ENCODE measurements at regions not wholly inside any gene's neighbourhood (a gene's known extent, or its start where the extent isn't known, plus 50 kb on each side); places are given as distances from the start of the nearest gene placed in this dataset.
A peak's percentile ranks its signal among the peaks of the same experiment; 100 is the strongest.

DNA sequence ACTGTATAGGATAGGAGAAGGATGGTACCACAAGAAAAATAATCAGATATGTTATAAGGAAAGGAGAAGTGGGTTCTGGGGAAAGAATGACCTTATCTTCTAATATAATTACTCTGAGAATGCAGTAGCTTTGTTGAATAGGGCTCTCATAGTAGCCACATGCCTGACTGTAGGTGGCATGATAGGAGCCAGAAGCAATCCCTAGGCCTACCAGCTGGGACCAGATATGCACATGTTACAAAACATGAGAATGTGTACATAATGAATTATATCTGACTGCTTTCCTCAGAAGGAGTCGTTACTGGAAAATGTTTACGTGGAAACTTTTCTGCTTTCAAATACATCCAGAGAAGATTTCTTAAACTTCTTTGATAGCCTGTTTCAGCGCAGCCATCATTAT lies 53.2 kb upstream of the FAM3C start:
- peaks cover 9% of the 10 kb centered on the region for H3F3A ChIP-seq (replicated peaks; ENCODE audit: insufficient read depth)
- H3K4me1 ChIP-seq (ENCODE audit: control insufficient read depth in 1 of 2, insufficient read depth in 2 of 2, low read depth in 1 of 2, low read length in 1 of 2): peaks cover 3 to 15% of the 10 kb centered on the region in 2 experiments; a peak in 1 of 4 replicates
- WGBS (ENCODE audit: low lambda C conversion rate): 77% methylated on average over 3 of the region's 3 CpGs
- H3K27me3 ChIP-seq (ENCODE audit: insufficient read depth): no peaks in the 10 kb centered on the region
- POLR2A ChIA-PET: no interaction called here
- no peak overlapping the region for H3K4me2 ChIP-seq
- H3K27ac ChIP-seq (ENCODE audit: low read depth in 2 of 2, low read length in 1 of 2): no peak overlapping the region; a peak in 1 of 4 replicates
- no peaks in the 10 kb centered on the region for H3K9me2 ChIP-seq
- no peak overlapping the region for H3K9ac ChIP-seq
- TF ChIP-seq POLR2AphosphoS5 (IDR thresholded peaks at IDR 0.05; ENCODE audit: low read depth, low read length) (no peak), RAD21 (IDR thresholded peaks at IDR 0.05; ENCODE audit: low read length) (peak; percentile 30; the same call in 1 of the 2 replicates), EZH2phosphoT487 (IDR thresholded peaks at IDR 0.05; ENCODE audit: borderline replicate concordance, low read depth) (no peak), SMC3 (IDR thresholded peaks at IDR 0.05; ENCODE audit: low read depth, low read length) (no peak), RXRA (IDR thresholded peaks at IDR 0.05; ENCODE audit: borderline replicate concordance, low read depth) (no peak), GATA2 (CRISPR knock-in tag; IDR thresholded peaks at IDR 0.05) (peak; percentile 23; the same call in 1 of the 2 replicates), RCOR1 (IDR thresholded peaks at IDR 0.05; ENCODE audit: low read length) (peak; percentile 6; the same call in 1 of the 2 replicates), MEF2A (IDR thresholded peaks at IDR 0.05; ENCODE audit: borderline replicate concordance, low read depth) (no peak), CHD2 (IDR thresholded peaks at IDR 0.05; ENCODE audit: low read length, partially characterized antibody) (no peak), NFIC (IDR thresholded peaks at IDR 0.05; ENCODE audit: borderline replicate concordance) (no peak), MXI1 (IDR thresholded peaks at IDR 0.05; ENCODE audit: low read depth, low read length) (no peak), JUND (IDR thresholded peaks at IDR 0.05) (no peak)
- TF ChIP-seq, protein P1, sequence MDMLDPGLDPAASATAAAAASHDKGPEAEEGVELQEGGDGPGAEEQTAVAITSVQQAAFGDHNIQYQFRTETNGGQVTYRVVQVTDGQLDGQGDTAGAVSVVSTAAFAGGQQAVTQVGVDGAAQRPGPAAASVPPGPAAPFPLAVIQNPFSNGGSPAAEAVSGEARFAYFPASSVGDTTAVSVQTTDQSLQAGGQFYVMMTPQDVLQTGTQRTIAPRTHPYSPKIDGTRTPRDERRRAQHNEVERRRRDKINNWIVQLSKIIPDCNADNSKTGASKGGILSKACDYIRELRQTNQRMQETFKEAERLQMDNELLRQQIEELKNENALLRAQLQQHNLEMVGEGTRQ (IDR thresholded peaks at IDR 0.05; ENCODE audit: borderline replicate concordance, low read depth, low read length): no peak
- TF ChIP-seq, protein P2, sequence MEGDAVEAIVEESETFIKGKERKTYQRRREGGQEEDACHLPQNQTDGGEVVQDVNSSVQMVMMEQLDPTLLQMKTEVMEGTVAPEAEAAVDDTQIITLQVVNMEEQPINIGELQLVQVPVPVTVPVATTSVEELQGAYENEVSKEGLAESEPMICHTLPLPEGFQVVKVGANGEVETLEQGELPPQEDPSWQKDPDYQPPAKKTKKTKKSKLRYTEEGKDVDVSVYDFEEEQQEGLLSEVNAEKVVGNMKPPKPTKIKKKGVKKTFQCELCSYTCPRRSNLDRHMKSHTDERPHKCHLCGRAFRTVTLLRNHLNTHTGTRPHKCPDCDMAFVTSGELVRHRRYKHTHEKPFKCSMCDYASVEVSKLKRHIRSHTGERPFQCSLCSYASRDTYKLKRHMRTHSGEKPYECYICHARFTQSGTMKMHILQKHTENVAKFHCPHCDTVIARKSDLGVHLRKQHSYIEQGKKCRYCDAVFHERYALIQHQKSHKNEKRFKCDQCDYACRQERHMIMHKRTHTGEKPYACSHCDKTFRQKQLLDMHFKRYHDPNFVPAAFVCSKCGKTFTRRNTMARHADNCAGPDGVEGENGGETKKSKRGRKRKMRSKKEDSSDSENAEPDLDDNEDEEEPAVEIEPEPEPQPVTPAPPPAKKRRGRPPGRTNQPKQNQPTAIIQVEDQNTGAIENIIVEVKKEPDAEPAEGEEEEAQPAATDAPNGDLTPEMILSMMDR (IDR thresholded peaks at IDR 0.05): peak; percentile 42
- TF ChIP-seq, protein P3, sequence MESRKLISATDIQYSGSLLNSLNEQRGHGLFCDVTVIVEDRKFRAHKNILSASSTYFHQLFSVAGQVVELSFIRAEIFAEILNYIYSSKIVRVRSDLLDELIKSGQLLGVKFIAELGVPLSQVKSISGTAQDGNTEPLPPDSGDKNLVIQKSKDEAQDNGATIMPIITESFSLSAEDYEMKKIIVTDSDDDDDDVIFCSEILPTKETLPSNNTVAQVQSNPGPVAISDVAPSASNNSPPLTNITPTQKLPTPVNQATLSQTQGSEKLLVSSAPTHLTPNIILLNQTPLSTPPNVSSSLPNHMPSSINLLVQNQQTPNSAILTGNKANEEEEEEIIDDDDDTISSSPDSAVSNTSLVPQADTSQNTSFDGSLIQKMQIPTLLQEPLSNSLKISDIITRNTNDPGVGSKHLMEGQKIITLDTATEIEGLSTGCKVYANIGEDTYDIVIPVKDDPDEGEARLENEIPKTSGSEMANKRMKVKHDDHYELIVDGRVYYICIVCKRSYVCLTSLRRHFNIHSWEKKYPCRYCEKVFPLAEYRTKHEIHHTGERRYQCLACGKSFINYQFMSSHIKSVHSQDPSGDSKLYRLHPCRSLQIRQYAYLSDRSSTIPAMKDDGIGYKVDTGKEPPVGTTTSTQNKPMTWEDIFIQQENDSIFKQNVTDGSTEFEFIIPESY (IDR thresholded peaks at IDR 0.05; ENCODE audit: borderline replicate concordance, low read depth): no peak
- TF ChIP-seq, protein P4, sequence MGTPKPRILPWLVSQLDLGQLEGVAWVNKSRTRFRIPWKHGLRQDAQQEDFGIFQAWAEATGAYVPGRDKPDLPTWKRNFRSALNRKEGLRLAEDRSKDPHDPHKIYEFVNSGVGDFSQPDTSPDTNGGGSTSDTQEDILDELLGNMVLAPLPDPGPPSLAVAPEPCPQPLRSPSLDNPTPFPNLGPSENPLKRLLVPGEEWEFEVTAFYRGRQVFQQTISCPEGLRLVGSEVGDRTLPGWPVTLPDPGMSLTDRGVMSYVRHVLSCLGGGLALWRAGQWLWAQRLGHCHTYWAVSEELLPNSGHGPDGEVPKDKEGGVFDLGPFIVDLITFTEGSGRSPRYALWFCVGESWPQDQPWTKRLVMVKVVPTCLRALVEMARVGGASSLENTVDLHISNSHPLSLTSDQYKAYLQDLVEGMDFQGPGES (IDR thresholded peaks at IDR 0.05; ENCODE audit: low read depth, low read length): no peak
- TF ChIP-seq, protein P5, sequence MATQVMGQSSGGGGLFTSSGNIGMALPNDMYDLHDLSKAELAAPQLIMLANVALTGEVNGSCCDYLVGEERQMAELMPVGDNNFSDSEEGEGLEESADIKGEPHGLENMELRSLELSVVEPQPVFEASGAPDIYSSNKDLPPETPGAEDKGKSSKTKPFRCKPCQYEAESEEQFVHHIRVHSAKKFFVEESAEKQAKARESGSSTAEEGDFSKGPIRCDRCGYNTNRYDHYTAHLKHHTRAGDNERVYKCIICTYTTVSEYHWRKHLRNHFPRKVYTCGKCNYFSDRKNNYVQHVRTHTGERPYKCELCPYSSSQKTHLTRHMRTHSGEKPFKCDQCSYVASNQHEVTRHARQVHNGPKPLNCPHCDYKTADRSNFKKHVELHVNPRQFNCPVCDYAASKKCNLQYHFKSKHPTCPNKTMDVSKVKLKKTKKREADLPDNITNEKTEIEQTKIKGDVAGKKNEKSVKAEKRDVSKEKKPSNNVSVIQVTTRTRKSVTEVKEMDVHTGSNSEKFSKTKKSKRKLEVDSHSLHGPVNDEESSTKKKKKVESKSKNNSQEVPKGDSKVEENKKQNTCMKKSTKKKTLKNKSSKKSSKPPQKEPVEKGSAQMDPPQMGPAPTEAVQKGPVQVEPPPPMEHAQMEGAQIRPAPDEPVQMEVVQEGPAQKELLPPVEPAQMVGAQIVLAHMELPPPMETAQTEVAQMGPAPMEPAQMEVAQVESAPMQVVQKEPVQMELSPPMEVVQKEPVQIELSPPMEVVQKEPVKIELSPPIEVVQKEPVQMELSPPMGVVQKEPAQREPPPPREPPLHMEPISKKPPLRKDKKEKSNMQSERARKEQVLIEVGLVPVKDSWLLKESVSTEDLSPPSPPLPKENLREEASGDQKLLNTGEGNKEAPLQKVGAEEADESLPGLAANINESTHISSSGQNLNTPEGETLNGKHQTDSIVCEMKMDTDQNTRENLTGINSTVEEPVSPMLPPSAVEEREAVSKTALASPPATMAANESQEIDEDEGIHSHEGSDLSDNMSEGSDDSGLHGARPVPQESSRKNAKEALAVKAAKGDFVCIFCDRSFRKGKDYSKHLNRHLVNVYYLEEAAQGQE (IDR thresholded peaks at IDR 0.05; ENCODE audit: low read depth, low read length): no peak
- H3K4me3 ChIP-seq (ENCODE audit: low read depth in 2 of 2, low read length in 1 of 2): no peak overlapping the region
- no peaks in the 10 kb centered on the region for H3K9me3 ChIP-seq
- CTCF ChIA-PET: interaction anchor here (0.8 to 2.8 kb wide), 4 partner anchors 53 to 368 kb away, joined by 3 to 8 read pairs (median 4); partner anchors contain the start of gene FAM3C
- H3K79me2 ChIP-seq (ENCODE audit: insufficient read depth): no peaks in the 10 kb centered on the region
- H2AFZ ChIP-seq (ENCODE audit: low read depth): no peak overlapping the region
- no peaks in the 10 kb centered on the region for H4K20me1 ChIP-seq (ENCODE audit: insufficient read depth)
- peak; percentile 36 for DNase-seq
- no peaks in the 10 kb centered on the region for H3K36me3 ChIP-seq (replicated peaks in 1 of 2; ENCODE audit: control insufficient read depth in 1 of 2, insufficient read depth in 2 of 2, low read length in 1 of 2)

Data from SK-N-SH (cell line).